GM20431 (cell line): ENCODE measurements at regions not wholly inside any gene's neighbourhood (a gene's known extent, or its start where the extent isn't known, plus 50 kb on each side); places are given as distances from the start of the nearest gene placed in this dataset.

ENCODE experiments used
- in situ Hi-C: fragments of 300-500 bp; cut with MseI, MboI; formaldehyde crosslinking; loops from one replicate; pipeline ENCODE4 v1.15.0; 2020; ENCODE audit warnings: low sequenced_read_pairs; ENCODE audit not compliant: unreplicated experiment

DNA sequence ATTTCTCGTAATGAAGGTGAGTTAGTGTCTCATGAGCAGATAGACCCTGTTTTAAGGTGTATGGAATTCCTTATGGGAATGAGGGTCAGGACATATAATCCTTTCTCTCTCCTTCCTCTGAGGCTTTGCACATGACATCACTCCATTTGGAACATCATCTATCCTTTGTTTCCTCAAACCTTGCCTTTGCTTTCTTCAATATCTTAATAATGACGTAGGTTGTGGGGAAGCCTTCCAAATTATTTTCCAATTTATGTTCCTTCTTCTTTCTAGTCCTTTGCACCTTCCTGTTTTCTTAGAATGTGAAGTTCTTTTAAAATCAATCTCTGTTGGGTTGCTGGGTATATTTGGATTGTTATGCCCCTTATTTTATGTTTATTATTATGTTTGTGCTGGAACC, 502.9 kb upstream of the STXBP6 start:
- in situ Hi-C loops: no loop called here

DNA sequence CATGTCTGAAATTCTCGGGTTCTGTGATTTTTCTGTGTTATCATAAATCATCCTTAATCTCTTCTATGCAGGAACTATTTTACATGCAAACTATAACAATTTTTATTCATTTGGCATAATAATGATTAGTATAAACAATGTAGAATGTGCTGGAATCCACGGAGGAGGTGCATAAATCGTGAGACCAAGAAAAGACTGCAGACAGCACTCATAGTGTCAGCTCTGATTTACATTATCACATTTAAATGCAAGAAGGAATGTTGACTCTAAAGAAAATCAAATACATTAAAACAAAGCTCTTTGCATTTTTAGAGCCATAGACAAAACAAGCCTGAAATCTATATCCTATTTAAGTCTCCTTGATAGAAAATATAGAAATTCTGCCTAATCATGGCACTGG, 501.7 kb upstream of the STXBP6 start:
- in situ Hi-C loops: no loop called here

DNA sequence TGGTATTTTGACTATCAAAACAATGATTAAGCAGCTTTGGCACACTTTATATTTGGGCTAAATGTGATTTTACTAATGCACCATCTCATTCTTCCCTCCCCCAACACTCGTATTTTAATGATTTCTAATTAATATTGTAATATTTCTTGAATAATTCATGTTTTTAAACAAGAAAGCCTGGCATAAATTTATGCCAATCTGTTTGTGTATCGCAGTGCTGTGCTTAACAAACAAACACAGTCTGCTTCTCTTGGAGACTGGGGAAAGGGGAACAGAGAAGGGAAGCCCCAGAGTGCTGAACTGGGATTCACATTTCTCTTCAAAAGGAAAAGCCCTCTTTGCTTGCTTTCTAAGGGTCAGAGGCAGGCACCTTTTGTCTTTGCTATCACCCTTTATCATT, 496.9 kb upstream of the STXBP6 start:
- in situ Hi-C loops: no loop called here

DNA sequence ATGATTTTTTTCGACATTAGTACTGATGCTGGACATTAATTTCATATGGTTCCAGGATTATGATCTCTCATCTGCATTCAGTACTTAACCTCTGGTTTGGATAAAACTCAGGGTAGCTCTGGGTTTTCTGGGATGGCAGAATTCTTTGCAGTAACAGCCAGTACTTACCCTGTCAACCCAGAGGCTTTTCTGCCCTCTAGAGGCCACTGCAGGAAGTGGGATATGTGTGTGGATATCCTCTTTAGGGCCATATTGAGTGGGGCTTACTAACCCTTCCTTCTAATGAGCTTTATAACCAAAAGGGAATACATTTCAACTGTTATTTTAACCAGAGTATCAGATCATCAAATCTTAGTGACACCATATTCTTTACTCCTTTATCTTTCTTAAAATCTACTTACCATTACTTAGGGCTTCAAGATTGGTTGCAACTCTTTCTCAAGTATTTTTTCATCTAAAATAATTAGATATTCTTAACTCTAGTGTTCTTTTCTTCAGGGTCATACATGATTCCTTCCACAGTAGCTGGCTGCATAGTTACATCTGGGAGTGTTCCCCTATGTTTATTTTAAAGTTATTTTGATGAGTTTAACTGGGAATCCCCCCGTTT, 488.0 kb upstream of the STXBP6 start:
- in situ Hi-C loops: no loop called here

DNA sequence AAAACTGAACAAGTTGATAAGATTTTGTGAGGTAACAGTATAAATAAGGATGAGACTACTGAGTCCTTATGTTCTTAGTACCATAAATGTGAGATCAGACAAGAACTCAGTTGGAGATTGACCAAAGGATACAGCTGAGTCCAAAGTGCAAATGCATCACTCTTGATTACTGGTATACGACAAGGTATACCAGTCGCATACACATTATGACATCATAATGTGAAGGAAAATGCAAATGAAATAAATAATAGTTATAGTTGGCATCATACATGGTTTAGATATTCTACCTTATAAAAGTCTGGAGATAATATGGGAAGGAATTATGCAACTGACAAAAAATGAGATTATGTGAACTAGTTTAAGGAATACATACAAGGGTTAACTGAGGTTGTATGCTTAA, 476.3 kb upstream of the STXBP6 start:
- in situ Hi-C loops: no loop called here

DNA sequence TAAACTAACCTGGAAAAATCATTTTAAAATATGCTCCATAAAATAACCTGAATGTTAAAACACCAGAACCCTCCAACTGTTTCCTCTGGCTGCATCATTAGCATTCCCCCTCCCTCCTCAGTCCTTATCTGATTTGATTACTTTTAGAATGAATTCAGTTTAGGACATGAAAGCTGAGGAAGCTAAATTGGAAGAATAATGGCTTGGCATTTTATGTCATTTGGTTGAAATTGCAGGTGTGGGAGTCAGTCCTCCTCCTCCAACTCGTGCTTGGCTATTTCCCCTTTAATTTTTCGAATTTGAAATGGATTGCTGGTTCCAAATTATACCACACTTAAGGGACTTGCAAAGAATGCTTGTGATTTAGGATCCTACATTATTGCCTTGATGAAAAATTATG, 473.0 kb upstream of the STXBP6 start:
- in situ Hi-C loops: no loop called here

DNA sequence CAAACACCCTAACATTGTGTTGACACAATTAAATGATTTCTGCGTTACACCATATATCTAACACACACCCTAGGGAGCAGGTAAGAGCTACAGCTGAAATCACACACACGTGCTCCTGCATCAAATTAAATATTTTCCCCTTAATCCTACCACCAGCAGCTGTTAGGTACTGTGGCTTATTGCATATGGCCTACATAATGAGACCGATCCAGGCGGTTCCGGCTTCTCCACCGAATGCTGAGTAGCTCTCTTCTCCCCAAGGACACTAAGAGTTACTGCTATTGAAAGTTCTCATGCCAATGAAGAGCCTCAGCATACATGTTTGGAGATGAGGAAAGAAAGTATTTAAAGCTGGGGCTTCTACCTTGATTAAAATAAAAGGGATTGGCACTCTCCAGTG, 472.2 kb upstream of the STXBP6 start:
- in situ Hi-C loops: no loop called here

DNA sequence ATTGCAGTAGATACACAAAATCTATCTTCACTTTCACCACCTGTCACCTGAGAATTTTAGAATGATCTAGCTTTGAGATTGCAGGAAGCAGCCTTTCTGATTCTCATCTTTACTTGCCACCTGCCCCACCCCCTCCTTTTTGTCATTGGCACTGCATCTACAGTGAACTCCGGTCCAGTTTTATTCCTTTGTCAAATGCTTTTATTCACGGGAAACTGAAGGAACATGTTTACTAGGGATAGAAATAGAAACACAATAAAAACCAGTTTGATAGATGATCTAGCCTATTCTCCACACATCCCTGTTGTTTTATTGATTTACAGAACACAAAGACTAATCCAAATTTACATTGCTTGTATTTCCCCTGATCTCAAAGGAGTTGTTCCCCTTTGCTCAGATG, 471.7 kb upstream of the STXBP6 start:
- in situ Hi-C loops: no loop called here

DNA sequence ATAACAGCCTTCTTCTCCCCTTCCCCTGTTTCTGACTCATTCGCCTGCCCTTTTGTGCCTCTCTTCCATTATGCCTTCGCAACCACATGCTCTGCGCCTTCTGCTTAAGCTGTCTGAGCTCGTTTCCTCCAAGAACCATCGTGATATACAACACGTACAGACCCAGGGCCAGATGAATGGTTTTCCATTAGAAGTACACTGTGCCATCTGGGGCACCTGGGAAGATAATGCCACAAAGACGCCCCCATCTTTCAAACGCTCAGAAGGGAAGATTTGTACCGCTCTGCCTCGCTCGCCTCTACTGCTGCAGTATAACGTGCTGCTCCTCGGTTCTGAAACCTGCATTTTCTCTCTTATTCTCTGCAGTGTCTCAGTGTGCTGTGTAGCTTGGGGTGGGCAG, 470.9 kb upstream of the STXBP6 start:
- in situ Hi-C loops: no loop called here

DNA sequence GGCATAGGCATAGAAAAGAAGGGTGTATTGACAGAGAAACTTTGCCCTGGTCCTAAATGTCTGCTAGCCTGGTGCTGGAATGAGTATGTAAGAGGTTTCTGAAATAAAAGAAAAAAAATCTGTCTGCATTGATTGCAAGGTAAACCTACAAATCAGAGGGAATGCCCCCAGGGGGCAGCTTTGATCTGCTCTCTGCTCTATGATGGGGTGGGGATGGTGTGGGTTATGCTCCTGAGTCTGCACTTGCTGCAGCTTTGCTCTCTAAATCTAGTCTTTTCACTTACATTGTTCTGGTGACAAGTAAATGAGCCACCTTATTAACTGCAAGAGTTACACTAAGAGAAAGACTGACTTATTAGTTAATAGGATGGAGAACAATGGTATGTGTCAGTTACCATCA, 468.4 kb upstream of the STXBP6 start:
- in situ Hi-C loops: no loop called here

DNA sequence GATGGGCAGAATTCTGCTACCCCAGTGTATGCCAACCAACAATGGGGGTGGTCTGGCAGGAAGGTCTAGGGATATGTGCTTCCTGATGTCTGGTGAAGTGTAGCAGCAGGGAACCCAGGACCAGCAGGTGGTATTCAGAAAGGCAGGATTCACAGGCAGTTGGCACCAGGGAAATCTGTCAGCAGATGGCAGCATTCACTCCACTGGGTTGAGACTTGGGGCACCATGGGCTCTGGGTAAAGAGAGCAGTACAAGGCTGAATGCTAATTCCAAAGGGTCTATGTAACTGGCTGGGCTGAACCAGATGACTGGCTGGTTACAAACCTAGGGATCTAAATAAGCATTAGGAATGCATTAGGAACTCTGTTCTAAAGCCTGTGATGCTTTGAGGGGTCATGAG, 466.9 kb upstream of the STXBP6 start:
- in situ Hi-C loops: no loop called here

DNA sequence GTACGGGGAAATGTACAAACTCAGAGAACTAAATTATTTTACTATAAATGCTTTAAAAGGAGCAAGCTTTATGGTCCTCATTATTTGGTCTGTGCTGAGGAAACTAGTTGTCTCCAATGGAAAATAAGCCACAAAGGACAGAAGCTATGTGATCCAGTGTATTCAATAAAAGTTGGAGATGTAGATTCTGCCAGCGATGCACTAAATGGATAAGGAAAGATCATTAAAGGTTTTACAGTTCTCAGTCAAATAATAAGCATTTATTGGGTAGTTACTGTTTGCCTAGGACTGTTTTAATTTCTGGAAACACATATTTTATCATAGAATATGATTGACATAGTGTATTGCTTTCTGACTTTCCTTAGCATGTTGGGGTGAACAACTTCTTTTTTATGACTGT, 458.9 kb upstream of the STXBP6 start:
- in situ Hi-C loops: no loop called here

DNA sequence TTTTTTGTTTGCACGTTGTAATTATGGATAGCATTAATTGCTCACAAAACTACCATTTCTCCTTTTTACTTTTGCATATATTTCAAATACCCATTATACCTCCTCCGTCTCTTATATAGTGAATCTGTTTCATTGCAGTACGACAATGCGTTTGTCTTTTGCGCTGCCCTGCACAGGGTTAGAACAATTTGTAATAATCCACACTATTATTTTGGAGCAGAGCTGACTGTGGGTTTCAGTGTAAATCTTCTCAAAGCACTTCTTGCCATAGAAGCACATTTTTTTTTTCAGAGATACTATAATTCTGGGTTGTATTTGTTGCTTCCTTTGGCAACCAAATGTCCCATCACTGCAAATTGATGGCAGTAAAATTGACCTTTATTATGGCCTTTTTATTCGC, 451.8 kb upstream of the STXBP6 start:
- in situ Hi-C loops: no loop called here

DNA sequence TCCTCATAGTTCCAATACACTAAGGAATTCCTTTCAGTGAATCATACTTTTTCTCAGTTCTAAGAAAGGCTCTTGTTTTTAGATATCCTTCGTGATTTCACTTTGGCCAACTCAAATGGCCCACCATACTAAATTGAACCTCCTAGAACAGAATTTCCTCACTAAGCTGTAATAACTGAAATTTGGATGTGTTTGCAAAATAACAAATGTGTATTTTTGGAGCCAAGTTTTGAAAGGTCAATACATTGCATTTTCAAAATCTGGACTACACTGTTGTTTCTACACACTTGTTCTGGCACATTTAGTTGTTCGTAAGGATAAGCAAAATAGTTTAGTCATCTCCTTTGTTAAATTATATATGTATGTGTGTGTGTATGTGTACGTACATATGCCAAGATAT, 439.0 kb upstream of the STXBP6 start:
- in situ Hi-C loops: no loop called here

DNA sequence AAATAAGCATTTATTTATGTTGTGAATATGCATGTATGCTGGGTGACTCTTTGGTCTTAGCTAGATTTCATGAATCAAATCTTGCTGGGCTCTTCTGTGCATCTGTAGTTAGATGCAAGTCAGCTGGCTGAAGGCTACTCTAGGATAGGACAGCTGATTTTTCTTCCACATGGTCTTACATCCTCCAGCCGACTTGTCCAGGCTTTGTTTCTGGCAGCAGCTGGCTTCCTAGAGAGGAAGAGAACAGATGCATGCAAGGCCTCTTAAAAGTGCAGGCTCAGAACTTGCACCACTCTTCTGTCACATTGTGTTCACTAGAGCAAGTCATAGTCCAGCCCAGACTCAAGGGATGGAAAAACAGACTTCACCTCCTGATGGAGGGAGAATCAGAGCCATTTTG, 435.4 kb upstream of the STXBP6 start:
- in situ Hi-C loops: no loop called here

DNA sequence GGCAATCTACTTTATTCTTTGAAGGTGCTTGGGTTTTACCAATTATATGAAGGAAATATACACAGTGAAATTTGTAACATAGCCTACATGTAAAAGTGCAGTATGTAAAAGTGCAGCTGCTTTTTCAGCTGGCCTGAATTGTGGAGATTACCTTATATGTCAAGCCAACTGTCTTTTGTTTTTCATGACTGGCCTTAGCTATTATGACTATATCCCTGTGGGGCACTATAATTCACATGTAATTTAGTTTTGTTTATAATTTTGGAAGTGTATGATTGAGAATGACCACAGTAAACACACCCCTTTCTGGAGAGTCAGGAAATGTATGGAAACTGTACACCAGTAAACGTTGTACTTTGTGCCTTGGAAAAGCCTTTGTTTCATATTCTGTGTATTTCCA, 435.0 kb upstream of the STXBP6 start:
- in situ Hi-C loops: no loop called here

DNA sequence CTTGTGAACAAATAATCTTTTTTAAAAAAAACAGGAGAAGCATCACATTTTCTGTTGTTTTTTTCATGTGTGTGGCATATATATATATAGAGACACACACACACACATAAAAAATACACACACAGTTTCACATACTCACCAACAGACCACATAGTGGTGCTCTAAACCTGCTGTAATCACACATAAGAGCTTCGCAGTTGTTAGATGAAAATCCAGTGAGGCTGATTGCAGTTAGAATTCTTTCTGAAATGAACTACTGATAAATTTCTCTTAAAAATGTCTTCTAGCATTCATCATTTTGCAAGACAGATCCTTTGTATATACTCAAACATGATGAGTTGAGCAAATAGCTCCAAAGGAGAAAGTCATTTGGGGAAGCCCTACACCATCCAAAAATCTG, 434.3 kb upstream of the STXBP6 start:
- in situ Hi-C loops: no loop called here

DNA sequence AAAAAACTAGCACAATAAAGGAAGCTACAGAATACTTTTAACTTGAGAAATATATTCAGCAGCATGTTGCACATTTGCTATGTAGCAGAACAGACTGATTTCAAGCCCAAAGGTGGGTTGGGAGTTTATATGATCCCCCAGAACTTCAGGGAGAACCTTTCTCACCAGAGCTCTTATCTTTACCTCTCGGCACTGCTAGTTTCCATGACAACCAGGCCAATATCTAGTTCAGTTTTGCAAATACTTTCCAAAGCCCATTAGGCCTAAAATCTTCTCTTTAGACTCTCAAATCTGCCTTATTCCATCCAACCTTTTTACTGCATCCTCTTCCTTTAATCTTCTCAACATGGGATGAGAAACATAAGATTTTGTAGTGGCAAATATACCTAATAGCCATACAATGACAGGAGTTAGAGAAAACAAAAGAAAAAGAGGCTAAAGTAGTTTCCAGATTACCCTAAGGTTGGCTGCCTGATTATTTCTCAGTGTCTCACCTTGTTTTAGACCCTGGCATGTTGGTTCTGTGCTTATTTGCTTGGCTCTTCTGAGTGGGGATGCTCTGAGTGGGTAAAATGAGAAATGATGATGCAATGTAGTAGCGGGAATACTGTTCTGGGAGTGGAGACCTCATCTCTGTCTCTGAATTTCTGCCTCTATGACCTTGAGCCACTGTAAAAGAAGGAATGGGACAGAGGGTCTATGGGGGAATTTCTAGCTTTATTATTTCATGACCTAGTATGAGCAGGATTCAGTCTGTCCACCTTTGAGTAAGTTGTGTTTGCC, 427.6 kb upstream of the STXBP6 start:
- in situ Hi-C loops: no loop called here

DNA sequence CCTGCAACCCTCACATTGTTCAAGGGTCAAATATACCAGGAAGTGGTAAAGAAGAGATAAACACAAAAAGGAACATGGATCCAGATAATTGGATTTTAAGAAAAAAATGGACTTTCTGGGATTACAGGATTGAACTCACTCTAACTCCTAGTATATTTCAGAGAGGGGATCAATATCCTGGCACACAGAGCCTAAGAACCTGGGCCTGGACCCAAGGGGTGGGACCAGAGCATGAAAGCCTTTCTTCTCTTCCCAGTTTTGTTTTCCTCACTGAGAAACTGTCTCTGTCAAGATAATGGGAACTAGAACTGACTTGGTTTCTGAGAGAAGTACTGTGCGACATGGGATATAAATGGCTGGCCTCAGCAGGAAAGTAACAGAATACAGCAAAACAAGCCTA, 422.8 kb upstream of the STXBP6 start:
- in situ Hi-C loops: no loop called here

DNA sequence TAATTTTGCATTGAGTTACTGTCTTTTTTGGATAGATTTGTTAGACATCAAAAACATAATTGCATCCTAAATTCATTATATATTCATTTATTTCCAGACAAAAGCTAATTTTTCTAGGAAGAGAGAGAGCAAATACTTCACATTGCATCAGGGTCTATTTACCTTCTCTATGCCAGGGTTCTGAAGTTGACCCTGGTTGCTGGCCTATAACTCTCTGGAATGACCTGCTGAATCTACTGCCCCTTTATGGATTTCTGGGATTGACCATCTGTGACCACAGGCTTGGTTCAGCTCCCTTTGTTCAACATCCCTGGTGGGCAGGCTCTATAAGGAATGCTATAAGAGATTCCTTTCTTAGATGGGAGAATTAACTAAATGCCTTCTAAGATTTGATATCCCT, 414.8 kb upstream of the STXBP6 start:
- in situ Hi-C loops: no loop called here

DNA sequence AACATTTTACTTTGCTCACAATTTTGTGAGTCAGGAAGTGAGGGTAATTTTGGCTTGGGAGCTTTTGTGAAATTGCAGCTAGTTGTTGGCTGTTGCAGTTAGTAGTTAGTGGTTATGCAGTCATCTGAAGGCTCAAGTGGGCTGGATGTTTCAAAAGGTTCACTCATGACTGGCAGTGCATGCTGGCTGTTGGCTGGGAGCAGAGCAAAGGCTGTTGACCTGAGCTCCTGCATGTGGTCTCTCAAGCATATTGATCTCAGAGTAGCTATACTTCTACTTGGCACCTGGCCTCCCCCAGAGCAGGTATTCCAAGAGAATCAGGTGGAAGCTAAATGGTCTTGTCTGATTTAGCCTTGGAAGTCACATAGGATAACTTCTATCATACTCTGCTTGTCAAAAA, 414.1 kb upstream of the STXBP6 start:
- in situ Hi-C loops: no loop called here

DNA sequence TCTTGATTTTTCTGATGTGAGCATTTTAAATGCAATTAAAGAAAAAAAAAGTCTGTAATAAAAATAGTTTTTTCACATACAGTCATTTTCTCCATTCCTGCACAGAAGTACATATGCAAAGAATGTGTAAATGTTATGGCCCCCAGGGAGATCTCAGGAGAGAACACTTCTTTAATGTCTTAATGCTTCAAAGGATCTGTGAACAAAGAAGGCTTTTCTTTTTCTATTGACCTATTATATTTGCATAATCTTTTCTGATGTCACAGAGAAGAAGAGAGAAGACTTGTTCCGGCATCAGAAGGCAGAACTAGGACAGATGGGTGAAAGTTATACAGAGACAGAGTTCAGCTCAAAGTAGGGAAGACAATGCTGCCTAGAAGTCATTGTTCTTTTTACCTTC, 413.5 kb upstream of the STXBP6 start:
- in situ Hi-C loops: no loop called here
